OCI-M2 (cell line): ENCODE measurements at regions not wholly inside any gene's neighbourhood (a gene's known extent, or its start where the extent isn't known, plus 50 kb on each side); places are given as distances from the start of the nearest gene placed in this dataset.
"Not testable (repeated sequence)": the region's sequence is repeated elsewhere in the genome, so short reads cannot be mapped to it uniquely, and the experiment has no call there.

Experiments
- DNase-seq: peaks from one replicate; lab custom pipeline; 2025; ENCODE audit not compliant: unreplicated experiment; lab: John Stamatoyannopoulos, UW

GRCh38 chr11:38461751-38462150, 1863.7 kb upstream of the RAG2 start:
- no peak for DNase-seq

GRCh38 chr11:38460896-38461295, 1862.9 kb upstream of the RAG2 start:
- DNase-seq: no peak

- no peak for DNase-seq
Measured at GRCh38 chr11:38460429-38460828, 1862.4 kb upstream of the RAG2 start.

DNA sequence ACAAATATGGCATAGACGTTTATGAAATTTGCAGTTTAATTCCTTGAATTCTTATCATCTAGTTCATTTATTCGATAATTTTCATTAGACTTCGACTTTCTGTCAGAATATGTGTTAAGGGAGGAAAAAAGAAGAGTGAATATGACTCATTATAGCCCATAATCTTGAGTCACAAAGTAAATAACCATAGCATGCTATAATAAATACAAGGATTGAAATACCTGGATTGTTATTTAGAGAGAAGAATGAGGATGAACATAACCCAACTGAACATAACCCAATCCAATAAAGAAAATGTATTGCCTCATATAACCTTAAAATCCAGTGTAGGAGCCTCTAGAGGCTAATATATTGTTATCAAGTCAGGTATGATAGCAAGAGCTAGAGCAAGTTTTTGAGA, 1858.3 kb upstream of the RAG2 start:
- DNase-seq: no peak

GRCh38 chr11:38448284-38448683, 1850.2 kb upstream of the RAG2 start:
- DNase-seq: no peak

DNA sequence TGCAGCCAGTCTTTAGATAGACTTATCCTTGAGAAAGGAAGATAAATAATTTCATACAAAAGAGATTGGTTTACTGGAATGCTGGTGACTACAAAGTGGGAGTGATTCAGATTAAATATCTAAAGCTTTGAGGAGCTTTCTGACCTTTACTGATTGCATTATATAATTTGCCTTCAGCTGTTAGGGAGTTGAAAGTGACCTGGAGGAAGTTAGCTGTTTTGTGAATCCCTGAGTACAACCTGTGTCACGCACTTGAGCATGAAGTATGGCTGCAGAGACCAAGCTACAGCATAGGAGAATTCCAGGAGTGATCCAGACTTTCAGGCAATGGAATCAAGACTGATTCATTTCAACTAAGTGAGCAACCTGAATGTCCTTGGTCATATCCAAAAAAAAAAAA, 1848.3 kb upstream of the RAG2 start:
- no peak for DNase-seq

DNA sequence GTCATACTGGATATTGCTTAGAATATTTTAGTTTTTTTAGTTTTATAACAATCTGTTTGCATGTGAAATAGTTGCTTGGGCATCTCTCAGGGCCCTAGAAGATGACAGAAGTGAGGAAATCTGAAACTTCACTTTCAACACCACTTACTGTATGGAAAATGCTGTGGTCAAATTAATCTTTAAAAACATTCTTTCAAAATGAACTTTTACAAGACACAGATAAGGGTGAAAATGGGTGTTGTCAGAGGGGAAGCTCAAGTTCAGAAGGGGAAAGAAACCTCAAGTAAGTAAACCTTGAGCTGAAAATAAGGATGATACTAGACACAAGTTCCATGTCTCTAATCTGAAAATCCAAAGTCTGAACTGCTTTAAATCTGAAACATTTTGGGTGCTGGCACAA, 1840.1 kb upstream of the RAG2 start:
- no peak for DNase-seq

- no peak for DNase-seq
Measured at GRCh38 chr11:38425578-38425977, 1827.5 kb upstream of the RAG2 start.

DNA sequence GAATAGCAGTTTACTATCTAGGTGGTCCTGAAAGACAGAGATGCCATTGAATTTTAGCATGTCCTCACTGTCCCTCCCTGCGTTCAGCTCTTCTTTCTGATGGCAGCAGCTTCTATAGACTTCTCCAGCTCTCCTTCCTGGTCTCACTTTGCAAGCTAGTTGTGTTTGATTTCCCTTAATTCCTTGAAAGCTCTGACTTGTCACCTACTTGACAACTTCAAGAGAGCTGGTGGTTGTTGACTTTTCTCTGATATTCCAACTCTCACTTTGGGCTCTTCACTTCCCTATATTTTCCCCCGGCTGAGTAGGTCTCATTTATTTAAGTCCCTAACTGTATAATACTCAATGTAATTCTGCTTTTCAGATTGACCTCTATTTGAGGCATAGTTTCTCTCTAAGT, 1825.0 kb upstream of the RAG2 start:
- no peak for DNase-seq

DNA sequence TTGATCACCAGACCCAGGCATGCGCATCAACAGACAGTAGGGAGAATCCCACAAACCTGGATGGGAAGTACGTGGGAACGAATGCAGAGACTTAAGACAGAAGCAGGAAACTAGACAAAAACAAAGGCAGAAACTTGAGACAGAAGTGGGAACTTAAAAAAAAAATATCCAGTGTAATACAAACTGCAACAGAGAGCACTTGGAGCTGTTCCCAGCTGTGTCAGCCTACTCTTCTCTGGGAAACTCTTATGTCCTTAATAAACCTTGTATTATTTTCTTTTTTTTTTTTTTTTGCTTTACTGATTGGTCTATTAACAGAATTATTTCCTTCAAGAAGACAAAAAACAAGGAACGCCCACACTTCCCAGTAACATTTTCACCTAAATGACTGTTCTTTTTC, 1818.1 kb upstream of the RAG2 start:
- DNase-seq: no peak

GRCh38 chr11:38411149-38411548, 1813.1 kb upstream of the RAG2 start:
- no peak for DNase-seq

DNA sequence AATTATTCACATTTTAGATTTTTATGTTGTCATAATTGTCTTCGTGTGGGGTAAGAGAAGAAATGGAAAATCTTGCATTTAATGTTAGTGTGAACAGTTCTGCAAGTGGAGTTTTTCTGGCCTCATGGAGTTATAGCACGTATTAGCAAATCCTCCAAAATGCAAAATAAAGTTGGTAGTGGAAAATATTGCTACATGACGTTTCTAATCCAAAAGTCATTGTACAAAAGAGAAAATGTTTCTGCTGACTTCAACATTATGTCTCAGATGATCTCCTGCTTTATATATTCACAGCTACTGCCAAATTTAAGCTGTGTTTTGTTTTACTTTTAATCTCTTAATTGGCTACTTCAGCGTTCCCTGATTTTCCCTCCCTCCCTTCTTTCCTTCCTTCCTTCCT, 1804.0 kb upstream of the RAG2 start:
- DNase-seq: no peak

- DNase-seq: no peak
Measured at GRCh38 chr11:38392176-38392575, 1794.1 kb upstream of the RAG2 start.

GRCh38 chr11:38384568-38384967, 1786.5 kb upstream of the RAG2 start:
- no peak for DNase-seq

DNA sequence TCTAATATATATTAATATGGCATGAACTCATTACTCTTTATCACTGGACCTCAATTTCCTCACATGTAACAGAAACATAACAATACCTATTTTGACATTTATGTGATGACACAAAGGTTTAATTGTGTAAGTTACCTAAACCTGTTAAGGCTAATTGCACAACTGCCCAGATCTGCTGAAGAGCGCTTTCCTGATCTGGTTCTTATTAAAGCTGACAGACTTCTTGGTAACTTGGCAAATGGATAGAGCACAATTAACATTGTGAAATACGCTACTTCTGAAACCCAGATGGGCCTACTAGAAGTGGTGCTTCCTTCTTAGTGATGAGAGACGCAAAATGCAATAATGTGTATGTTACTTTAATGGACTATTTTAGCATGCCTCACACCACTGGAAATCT, 1767.2 kb upstream of the RAG2 start:
- DNase-seq: no peak

GRCh38 chr11:38356255-38356654, 1758.2 kb upstream of the RAG2 start:
- no peak for DNase-seq

GRCh38 chr11:38345286-38345685, 1747.2 kb upstream of the RAG2 start:
- DNase-seq: no peak

- not testable (repeated sequence) for DNase-seq
Measured at GRCh38 chr11:38341612-38342011, 1743.6 kb upstream of the RAG2 start.

DNA sequence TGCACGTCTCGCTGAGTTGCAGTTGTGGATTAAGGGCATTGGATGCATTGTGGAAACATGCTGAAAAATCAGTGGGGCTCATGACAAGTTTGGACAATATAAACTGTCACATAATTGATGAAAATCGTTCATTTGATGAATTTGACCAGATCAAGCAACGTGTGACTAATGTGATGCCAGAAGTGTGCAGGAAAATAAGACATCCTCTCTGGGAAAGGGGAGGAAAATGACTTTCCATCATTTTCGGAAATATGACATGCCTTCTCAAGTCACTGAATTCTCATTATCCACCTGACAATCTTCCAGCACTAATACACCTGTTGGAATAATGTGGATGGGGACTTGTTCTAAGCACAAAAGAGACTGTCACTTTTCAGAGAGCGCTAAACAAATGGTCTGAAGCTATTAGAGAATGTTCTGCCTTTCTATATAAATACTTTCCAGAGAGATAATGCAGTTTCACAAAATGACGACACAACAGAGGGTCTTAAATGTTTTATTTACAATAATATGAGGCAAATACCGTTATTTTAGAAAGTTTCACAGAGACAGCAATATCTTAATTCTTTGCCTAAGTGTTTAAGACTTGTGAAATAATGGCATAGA, 1741.9 kb upstream of the RAG2 start:
- DNase-seq: no peak

DNA sequence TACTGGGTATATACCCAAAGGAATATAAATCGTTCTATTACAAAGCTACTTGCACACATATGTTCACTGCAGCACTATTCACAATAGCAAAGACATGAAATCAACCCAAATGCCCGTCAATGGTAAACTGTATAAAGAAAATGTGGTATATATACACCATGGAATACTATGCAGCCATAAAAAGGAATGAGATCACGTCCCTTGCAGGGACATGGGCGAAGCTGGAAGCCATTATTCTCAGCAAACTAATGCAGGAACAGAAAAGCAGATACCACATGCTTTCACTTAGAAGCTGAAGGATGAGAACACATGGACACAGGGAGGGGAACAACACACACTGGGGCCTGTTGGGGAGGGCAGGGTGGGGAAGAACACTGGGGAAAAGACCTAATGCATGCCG, 1740.0 kb upstream of the RAG2 start:
- not testable (repeated sequence) for DNase-seq

- DNase-seq: no peak
Measured at GRCh38 chr11:38332046-38332445, 1734.0 kb upstream of the RAG2 start.

DNA sequence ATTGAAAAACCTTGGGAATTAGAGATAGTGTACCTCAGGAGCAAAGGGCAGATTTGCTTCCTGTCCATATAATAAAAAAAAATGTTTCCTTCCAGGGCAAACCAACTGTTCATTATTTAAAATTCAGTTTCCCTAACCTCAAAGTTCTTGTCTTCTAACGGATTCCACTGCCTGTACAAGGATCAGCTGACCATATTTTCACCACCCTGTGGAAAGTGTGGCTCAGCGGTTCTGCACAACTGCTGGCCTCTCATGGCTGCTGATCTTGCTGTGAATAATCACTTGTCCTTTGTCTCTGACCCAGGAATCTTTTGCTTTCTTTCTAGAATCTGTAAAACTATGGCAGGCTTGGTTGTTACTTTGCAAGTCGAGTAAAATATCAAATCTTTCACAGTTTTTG, 1732.5 kb upstream of the RAG2 start:
- no peak for DNase-seq

DNA sequence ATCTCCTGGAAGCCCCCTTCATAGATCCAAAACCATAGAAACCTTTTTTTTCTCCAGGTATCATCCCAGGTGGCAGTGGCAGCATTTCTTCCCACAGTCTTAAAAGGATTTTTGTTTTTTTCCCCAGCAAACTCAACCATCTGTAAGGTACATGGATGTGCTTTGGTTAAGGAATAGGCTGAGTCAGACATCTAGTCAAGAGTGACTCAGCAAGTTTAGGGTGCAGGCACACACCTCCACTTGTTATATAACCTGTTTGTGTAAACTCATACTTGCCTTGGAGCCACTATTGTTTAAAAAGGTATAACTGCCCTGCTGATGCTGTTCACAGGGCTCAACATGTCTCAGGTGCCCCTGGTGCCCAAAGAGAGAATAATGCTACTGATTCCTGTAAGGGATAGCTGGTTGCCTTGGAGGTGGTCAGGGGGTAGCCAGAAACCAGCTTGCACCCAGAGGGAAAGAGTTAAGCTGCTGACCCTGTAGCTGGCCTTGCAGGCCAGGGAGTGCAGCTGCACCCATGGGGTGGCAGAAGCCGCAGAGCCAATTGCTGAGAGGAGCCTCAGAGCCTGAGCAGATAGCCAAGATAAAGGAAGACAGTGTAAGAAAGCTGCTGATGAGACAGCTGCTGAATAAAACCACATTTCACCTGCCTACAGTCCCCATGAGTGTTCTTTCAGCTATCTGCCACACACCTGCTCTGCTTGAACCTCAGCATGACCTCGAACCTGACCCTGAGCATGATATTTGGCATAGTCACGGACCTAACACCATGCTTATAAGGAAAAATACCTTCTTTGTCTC, 1726.1 kb upstream of the RAG2 start:
- DNase-seq: no peak
